GM12878 (cell line): ENCODE measurements at regions not wholly inside any gene's neighbourhood (a gene's known extent, or its start where the extent isn't known, plus 50 kb on each side); places are given as distances from the start of the nearest gene placed in this dataset.

Experiments
- ATAC-seq: fragments of 200-7000 bp; cut with Tn5 transposase; 3 replicates; pipeline ENCODE4 v1.9.1; 2020; ENCODE audit warnings: mild to moderate bottlenecking, moderate library complexity
- BruUV-seq: library from RNA; stranded (reverse); fragments of 400-500 nt; replicated peaks from 2 replicates; lab custom pipeline; 2021; lab: Mats Ljungman, UMichigan
- CTCF ChIA-PET: fragments of 300-600 bp; sonication (Branson Sonifier 250); formaldehyde crosslinking; extraction: SDS; loops from one replicate; lab custom pipeline; 2021; ENCODE audit warnings: inconsistent platforms; lab: Yijun Ruan, JAX
- POLR2A ChIA-PET: fragments of 350-600 bp; formaldehyde crosslinking; extraction: SDS; loops from one replicate; lab custom pipeline; 2021; ENCODE audit warnings: inconsistent platforms; lab: Charles Lee
- RAD21 ChIA-PET: fragments of 300-600 bp; sonication (Branson Sonifier 250); formaldehyde crosslinking; loops from one replicate; lab custom pipeline; 2023; ENCODE audit warnings: antibody characterized with exemption; ENCODE audit not compliant: unreplicated experiment; lab: Charles Lee
- SMC1A ChIA-PET: fragments of 300-600 bp; sonication (Branson Sonifier 250); formaldehyde crosslinking; loops from one replicate; lab custom pipeline; 2023; ENCODE audit not compliant: unreplicated experiment, uncharacterized antibody; lab: Charles Lee
- DNase-seq: peaks from one replicate; pipeline ENCODE4 v3.0.0-alpha.2; 2011; ENCODE audit warnings: low read depth, low spot score
- FAIRE-seq: peaks from 3 replicates; lab custom pipeline; 2011; peaks lifted over from hg19 to GRCh38; lab: Jason Lieb, UNC
- H2AFZ ChIP-seq: 2 replicates; pipeline ENCODE4 v1.6.0; 2011; ENCODE audit warnings: low read depth, low read length, control low read depth; ENCODE audit not compliant: control insufficient read depth
- H3K27ac ChIP-seq: 2 replicates; pipeline ENCODE4 v1.5.1; 2011; ENCODE audit warnings: control low read depth; ENCODE audit not compliant: control insufficient read depth, insufficient read depth
- H3K27me3 ChIP-seq, 2 experiments: replicated peaks in 1 of 2; 2 replicates each; pipeline versions ENCODE4 v1.6.0 to v1.6.1; 2011; ENCODE audit warnings: low read length in 1 of 2; ENCODE audit not compliant: control insufficient read depth in 2 of 2, insufficient read depth in 2 of 2
- H3K36me3 ChIP-seq, 2 experiments: 2 replicates each; pipeline ENCODE4 v1.5.1; 2011; ENCODE audit warnings: low read length in 1 of 2; ENCODE audit not compliant: control insufficient read depth in 2 of 2, insufficient read depth in 2 of 2
- H3K4me1 ChIP-seq: 2 replicates; pipeline ENCODE4 v1.6.1; 2011; ENCODE audit warnings: mild to moderate bottlenecking, low read length, moderate library complexity, mixed read lengths; ENCODE audit not compliant: control insufficient read depth, insufficient read depth
- H3K4me2 ChIP-seq: 2 replicates; pipeline ENCODE4 v1.6.0; 2011; ENCODE audit warnings: control low read depth; ENCODE audit not compliant: control insufficient read depth, insufficient read depth
- H3K4me3 ChIP-seq: fragments of 200-600 bp; sonication (generic); 2 replicates; pipeline ENCODE4 v1.5.1; 2016
- H3K79me2 ChIP-seq: 2 replicates; pipeline ENCODE4 v1.6.0; 2011; ENCODE audit warnings: low read length; ENCODE audit not compliant: control insufficient read depth, insufficient read depth
- H3K9ac ChIP-seq: 2 replicates; pipeline ENCODE4 v1.8.0; 2011; ENCODE audit warnings: low read length, control low read depth, mixed read lengths; ENCODE audit not compliant: control insufficient read depth, insufficient read depth
- H3K9me3 ChIP-seq: replicated peaks from 3 replicates; pipeline ENCODE4 v1.5.1; 2011; ENCODE audit warnings: mild to moderate bottlenecking, low read length; ENCODE audit not compliant: control insufficient read depth, insufficient read depth
- H4K20me1 ChIP-seq: 2 replicates; pipeline ENCODE4 v1.6.0; 2011; ENCODE audit not compliant: control insufficient read depth, insufficient read depth
- MYB ChIP-seq: fragments of 150-350 bp; IDR thresholded peaks from 2 replicates; pipeline ENCODE4 v1.6.1; 2014; ENCODE audit warnings: mild to moderate bottlenecking, low read depth, low read length, borderline replicate concordance
- POLR2AphosphoS2 ChIP-seq: IDR thresholded peaks from 2 replicates; pipeline ENCODE4 v1.6.1; 2011; ENCODE audit warnings: low read depth, mild to moderate bottlenecking, low read length, improper control_type of control experiment, moderate library complexity
- SIX5 ChIP-seq: IDR thresholded peaks from 2 replicates; pipeline ENCODE4 v1.6.1; 2011; ENCODE audit warnings: mild to moderate bottlenecking, low read depth, low read length, moderate library complexity; ENCODE audit not compliant: severe bottlenecking
- ZNF384 ChIP-seq: IDR thresholded peaks from 2 replicates; pipeline ENCODE4 v1.6.1; 2012; ENCODE audit warnings: low read depth, mild to moderate bottlenecking, low read length, improper control_type of control experiment, borderline replicate concordance
- WGBS: methylation state at CpG from one replicate; pipeline ENCODE4 v1.1.6; 2016; ENCODE audit warnings: low lambda C conversion rate; ENCODE audit not compliant: insufficient replicate concordance, insufficient coverage; ENCODE audit errors: missing lambda C conversion rate; 5-methylcytosine and 5-hydroxymethylcytosine counted together
- in situ Hi-C: fragments of 300-500 bp; cut with MboI; formaldehyde crosslinking; loops from 9 replicates; pipeline ENCODE4 v1.14.3; 2018; ENCODE audit warnings: mixed read lengths
- intact Hi-C: fragments of 100-400 bp; cut with micrococcal nuclease; formaldehyde crosslinking; loops from one replicate; pipeline ENCODE4 v1.14.2; 2022; ENCODE audit not compliant: unreplicated experiment
- TF ChIP-seq, protein P1 (sequence below): fragments of 450-650 bp; IDR thresholded peaks from 2 replicates; pipeline ENCODE4 v1.6.1; 2017; ENCODE audit warnings: mild to moderate bottlenecking, moderate library complexity
- TF ChIP-seq, protein P2 (sequence below): IDR thresholded peaks from 2 replicates; pipeline ENCODE4 v1.6.1; 2012; ENCODE audit warnings: low read depth, low read length, improper control_type of control experiment
- TF ChIP-seq, protein P3 (sequence below): IDR thresholded peaks from 2 replicates; pipeline ENCODE4 v1.6.1; 2012; ENCODE audit warnings: improper control_type of control experiment, low read depth, low read length; ENCODE audit not compliant: insufficient replicate concordance

DNA sequence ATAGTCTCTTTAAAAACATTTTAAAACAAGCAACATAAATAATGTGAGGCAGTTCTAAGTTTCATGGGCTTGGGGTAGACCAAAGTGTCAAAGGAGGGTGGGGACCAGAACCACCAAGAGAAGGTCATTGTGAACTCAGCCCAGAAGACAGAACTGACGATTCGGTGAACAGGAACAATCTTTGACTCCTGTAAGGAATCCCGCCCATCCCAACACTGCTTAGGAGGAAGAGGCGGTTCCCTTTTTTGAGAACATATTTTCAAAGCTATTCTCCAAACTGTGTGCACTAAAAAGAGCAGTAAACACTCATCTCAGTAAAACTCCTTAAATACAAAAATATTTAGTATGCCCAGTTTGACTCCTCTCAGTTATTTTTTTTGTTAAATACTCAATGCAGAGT is 176.5 kb upstream of the TLE4 start (continued):
- TF ChIP-seq, protein P1, sequence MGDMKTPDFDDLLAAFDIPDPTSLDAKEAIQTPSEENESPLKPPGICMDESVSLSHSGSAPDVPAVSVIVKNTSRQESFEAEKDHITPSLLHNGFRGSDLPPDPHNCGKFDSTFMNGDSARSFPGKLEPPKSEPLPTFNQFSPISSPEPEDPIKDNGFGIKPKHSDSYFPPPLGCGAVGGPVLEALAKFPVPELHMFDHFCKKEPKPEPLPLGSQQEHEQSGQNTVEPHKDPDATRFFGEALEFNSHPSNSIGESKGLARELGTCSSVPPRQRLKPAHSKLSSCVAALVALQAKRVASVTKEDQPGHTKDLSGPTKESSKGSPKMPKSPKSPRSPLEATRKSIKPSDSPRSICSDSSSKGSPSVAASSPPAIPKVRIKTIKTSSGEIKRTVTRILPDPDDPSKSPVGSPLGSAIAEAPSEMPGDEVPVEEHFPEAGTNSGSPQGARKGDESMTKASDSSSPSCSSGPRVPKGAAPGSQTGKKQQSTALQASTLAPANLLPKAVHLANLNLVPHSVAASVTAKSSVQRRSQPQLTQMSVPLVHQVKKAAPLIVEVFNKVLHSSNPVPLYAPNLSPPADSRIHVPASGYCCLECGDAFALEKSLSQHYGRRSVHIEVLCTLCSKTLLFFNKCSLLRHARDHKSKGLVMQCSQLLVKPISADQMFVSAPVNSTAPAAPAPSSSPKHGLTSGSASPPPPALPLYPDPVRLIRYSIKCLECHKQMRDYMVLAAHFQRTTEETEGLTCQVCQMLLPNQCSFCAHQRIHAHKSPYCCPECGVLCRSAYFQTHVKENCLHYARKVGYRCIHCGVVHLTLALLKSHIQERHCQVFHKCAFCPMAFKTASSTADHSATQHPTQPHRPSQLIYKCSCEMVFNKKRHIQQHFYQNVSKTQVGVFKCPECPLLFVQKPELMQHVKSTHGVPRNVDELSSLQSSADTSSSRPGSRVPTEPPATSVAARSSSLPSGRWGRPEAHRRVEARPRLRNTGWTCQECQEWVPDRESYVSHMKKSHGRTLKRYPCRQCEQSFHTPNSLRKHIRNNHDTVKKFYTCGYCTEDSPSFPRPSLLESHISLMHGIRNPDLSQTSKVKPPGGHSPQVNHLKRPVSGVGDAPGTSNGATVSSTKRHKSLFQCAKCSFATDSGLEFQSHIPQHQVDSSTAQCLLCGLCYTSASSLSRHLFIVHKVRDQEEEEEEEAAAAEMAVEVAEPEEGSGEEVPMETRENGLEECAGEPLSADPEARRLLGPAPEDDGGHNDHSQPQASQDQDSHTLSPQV = no peak
- TF ChIP-seq, protein P2, sequence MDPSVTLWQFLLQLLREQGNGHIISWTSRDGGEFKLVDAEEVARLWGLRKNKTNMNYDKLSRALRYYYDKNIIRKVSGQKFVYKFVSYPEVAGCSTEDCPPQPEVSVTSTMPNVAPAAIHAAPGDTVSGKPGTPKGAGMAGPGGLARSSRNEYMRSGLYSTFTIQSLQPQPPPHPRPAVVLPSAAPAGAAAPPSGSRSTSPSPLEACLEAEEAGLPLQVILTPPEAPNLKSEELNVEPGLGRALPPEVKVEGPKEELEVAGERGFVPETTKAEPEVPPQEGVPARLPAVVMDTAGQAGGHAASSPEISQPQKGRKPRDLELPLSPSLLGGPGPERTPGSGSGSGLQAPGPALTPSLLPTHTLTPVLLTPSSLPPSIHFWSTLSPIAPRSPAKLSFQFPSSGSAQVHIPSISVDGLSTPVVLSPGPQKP = no peak

DNA sequence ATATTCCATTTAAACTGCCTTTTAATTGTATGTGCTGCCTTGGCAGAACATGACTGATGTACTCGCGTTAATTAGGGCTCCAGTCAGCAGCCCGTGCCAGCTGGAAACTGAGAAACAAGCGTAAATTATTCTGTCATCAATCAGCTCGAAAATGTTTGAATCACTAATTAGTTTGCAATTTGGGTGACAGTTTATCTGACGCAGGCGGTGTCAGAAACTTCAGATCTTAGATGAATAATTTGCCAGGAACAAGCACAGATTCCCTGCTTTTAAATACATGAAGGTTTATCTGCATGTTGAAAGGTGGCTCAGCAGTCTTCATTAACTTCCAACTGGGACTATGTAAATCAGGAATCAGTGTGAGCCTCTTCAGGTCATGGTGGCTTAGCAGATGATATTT is 176.0 kb upstream of the TLE4 start:
- SMC1A ChIA-PET = no interaction called here
- Histone ChIP-seq H3K79me2 (no peaks in the 10 kb centered on the region), H3K9me3 (no peaks in the 10 kb centered on the region), H3K36me3 (no peaks in the 10 kb centered on the region), H3K9ac (no peak overlapping the region), H3K4me3 (no peak overlapping the region), H4K20me1 (no peaks in the 10 kb centered on the region), H2AFZ (no peak overlapping the region), H3K27me3 (no peaks in the 10 kb centered on the region), H3K4me1 (no peaks in the 10 kb centered on the region), H3K27ac (no peak overlapping the region), H3K4me2 (no peak overlapping the region)
- intact Hi-C loops (no loop called here), in situ Hi-C loops (no loop called here)
- ATAC-seq = no peak
- CTCF ChIA-PET = no interaction called here
- RAD21 ChIA-PET = no interaction called here
- POLR2A ChIA-PET = no interaction called here
- FAIRE-seq = no peak
- BruUV-seq = no TSS peak
- DNase-seq = no peak
- 55% methylated on average over 7 of the region's 7 CpGs for WGBS
- TF ChIP-seq MYB = no peak
- no peak for TF ChIP-seq SIX5
- TF ChIP-seq, protein P3, sequence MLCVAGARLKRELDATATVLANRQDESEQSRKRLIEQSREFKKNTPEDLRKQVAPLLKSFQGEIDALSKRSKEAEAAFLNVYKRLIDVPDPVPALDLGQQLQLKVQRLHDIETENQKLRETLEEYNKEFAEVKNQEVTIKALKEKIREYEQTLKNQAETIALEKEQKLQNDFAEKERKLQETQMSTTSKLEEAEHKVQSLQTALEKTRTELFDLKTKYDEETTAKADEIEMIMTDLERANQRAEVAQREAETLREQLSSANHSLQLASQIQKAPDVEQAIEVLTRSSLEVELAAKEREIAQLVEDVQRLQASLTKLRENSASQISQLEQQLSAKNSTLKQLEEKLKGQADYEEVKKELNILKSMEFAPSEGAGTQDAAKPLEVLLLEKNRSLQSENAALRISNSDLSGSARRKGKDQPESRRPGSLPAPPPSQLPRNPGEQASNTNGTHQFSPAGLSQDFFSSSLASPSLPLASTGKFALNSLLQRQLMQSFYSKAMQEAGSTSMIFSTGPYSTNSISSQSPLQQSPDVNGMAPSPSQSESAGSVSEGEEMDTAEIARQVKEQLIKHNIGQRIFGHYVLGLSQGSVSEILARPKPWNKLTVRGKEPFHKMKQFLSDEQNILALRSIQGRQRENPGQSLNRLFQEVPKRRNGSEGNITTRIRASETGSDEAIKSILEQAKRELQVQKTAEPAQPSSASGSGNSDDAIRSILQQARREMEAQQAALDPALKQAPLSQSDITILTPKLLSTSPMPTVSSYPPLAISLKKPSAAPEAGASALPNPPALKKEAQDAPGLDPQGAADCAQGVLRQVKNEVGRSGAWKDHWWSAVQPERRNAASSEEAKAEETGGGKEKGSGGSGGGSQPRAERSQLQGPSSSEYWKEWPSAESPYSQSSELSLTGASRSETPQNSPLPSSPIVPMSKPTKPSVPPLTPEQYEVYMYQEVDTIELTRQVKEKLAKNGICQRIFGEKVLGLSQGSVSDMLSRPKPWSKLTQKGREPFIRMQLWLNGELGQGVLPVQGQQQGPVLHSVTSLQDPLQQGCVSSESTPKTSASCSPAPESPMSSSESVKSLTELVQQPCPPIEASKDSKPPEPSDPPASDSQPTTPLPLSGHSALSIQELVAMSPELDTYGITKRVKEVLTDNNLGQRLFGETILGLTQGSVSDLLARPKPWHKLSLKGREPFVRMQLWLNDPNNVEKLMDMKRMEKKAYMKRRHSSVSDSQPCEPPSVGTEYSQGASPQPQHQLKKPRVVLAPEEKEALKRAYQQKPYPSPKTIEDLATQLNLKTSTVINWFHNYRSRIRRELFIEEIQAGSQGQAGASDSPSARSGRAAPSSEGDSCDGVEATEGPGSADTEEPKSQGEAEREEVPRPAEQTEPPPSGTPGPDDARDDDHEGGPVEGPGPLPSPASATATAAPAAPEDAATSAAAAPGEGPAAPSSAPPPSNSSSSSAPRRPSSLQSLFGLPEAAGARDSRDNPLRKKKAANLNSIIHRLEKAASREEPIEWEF = no peak
- no peak for TF ChIP-seq ZNF384
- no peak for TF ChIP-seq POLR2AphosphoS2
